SU-DHL-6 (cell line): ENCODE measurements at regions not wholly inside any gene's neighbourhood (a gene's known extent, or its start where the extent isn't known, plus 50 kb on each side); places are given as distances from the start of the nearest gene placed in this dataset.

ENCODE experiments used
- CTCF ChIP-seq: fragments of 200-600 bp; sonication (generic); IDR thresholded peaks from one replicate; pipeline ENCODE4 v1.5.1; 2017; ENCODE audit warnings: antibody characterized with exemption, mild to moderate bottlenecking, low read length, moderate library complexity; ENCODE audit not compliant: insufficient read depth, poor library complexity, severe bottlenecking
- EZH2phosphoT487 ChIP-seq: fragments of 200-600 bp; sonication (generic), shearing (Covaris generic); conservative IDR thresholded peaks from 2 replicates; pipeline ENCODE4 v1.6.1; 2018; ENCODE audit warnings: mild to moderate bottlenecking, antibody characterized with exemption, low read length, moderate library complexity, mixed read lengths

GRCh38 chr16:35744726-35745125 is 2285.3 kb downstream of the TP53TG3F start:
- TF ChIP-seq CTCF (no peak), EZH2phosphoT487 (no peak)
